HepG2 (cell line): ENCODE measurements at regions not wholly inside any gene's neighbourhood (a gene's known extent, or its start where the extent isn't known, plus 50 kb on each side); places are given as distances from the start of the nearest gene placed in this dataset.

Experiments used
- ATAC-seq: fragments of 200-7000 bp; cut with Tn5 transposase; 3 replicates; pipeline ENCODE4 v1.9.1; 2020; ENCODE audit warnings: mild to moderate bottlenecking, moderate library complexity
- BruUV-seq: library from RNA; stranded (reverse); fragments of 400-500 nt; replicated peaks from 2 replicates; lab custom pipeline; 2021; lab: Mats Ljungman, UMichigan
- CTCF ChIA-PET: fragments of 300-600 bp; formaldehyde crosslinking; extraction: SDS; loops from one replicate; lab custom pipeline; 2021; ENCODE audit warnings: low total read pairs, inconsistent platforms, low intra/inter-chr PET ratio; lab: Yijun Ruan, JAX
- POLR2A ChIA-PET: fragments of 350-600 bp; sonication (Branson Sonifier 250); formaldehyde crosslinking; loops from one replicate; lab custom pipeline; 2020; ENCODE audit warnings: antibody characterized with exemption, inconsistent platforms; lab: Yijun Ruan, JAX
- DNase-seq: peaks from one replicate; pipeline ENCODE4 v3.0.0-alpha.2; 2015; ENCODE audit warnings: low spot score
- FAIRE-seq: peaks from 3 replicates; lab custom pipeline; 2011; peaks lifted over from hg19 to GRCh38; lab: Jason Lieb, UNC
- H2AFZ ChIP-seq: one replicate; pipeline ENCODE4 v1.6.1; 2011; ENCODE audit warnings: low read length, inconsistent platforms
- H3K27ac ChIP-seq: fragments of 300-600 bp; 3 replicates; pipeline ENCODE4 v1.8.0; 2011; ENCODE audit warnings: mixed run types, mild to moderate bottlenecking, mixed read lengths, low read length, inconsistent platforms; ENCODE audit not compliant: insufficient read depth; ENCODE audit errors: extremely low read length
- H3K27me3 ChIP-seq, 2 experiments: fragments of 200-600 bp in 1 of 2; 2 replicates in 1 of 2; 3 replicates in 1 of 2; pipeline versions ENCODE4 v1.6.0 to v1.8.0; 2011; ENCODE audit warnings: low read length in 2 of 2, mild to moderate bottlenecking in 2 of 2, moderate library complexity in 2 of 2, inconsistent platforms in 1 of 2; ENCODE audit not compliant: insufficient read depth in 2 of 2, control insufficient read depth in 1 of 2
- H3K36me3 ChIP-seq, 2 experiments: fragments of 200-600 bp in 1 of 2; replicated peaks in 1 of 2; 2 replicates in 1 of 2; 3 replicates in 1 of 2; pipeline versions ENCODE4 v1.5.1 to v1.8.0; 2011; ENCODE audit warnings: low read length in 2 of 2, inconsistent platforms in 1 of 2; ENCODE audit not compliant: insufficient read depth in 2 of 2, control insufficient read depth in 1 of 2
- H3K4me1 ChIP-seq: 2 replicates; pipeline ENCODE4 v1.5.1; 2012; ENCODE audit warnings: low read length, inconsistent platforms; ENCODE audit not compliant: insufficient read depth
- H3K4me2 ChIP-seq: 2 replicates; pipeline ENCODE4 v1.6.0; 2011; ENCODE audit warnings: low read depth, low read length, inconsistent platforms
- H3K4me3 ChIP-seq, 3 experiments: fragments of 200-600 bp in 1 of 3; sonication (generic), shearing (Covaris generic) in 1 of 3; replicated peaks in 1 of 3; 2 replicates each; pipeline ENCODE4 v1.5.1; 2011 to 2016; ENCODE audit warnings: low read length in 3 of 3, inconsistent platforms in 2 of 3, low read depth in 2 of 3, mild to moderate bottlenecking in 2 of 3, control low read depth in 1 of 3, mixed read lengths in 1 of 3; ENCODE audit not compliant: insufficient read depth in 1 of 3
- H3K79me2 ChIP-seq: one replicate; pipeline ENCODE4 v1.6.1; 2011; ENCODE audit warnings: low read length, inconsistent platforms; ENCODE audit not compliant: insufficient read depth
- H3K9ac ChIP-seq: 2 replicates; pipeline ENCODE4 v1.6.0; 2011; ENCODE audit warnings: mild to moderate bottlenecking, low read depth, low read length, inconsistent platforms; ENCODE audit not compliant: insufficient read depth
- H3K9me3 ChIP-seq: 2 replicates; pipeline ENCODE4 v1.5.1; 2012; ENCODE audit warnings: mild to moderate bottlenecking, low read length
- H4K20me1 ChIP-seq: 2 replicates; pipeline ENCODE4 v1.6.0; 2011; ENCODE audit warnings: inconsistent platforms, mild to moderate bottlenecking, low read length, moderate library complexity; ENCODE audit not compliant: insufficient read depth
- AHR ChIP-seq: IDR thresholded peaks from 2 replicates; pipeline ENCODE4 v1.6.1; 2018; ENCODE audit warnings: missing genetic modification reagents, missing compliant biosample characterization
- PBX3 ChIP-seq: sonication (generic); formaldehyde crosslinking; IDR thresholded peaks from 2 replicates; pipeline ENCODE4 v1.8.1; 2023; ENCODE audit warnings: missing genetic modification reagents, inconsistent platforms, borderline replicate concordance
- ZNF264 ChIP-seq: sonication (generic); formaldehyde crosslinking; IDR thresholded peaks from 2 replicates; pipeline ENCODE4 v1.4.0; 2020; ENCODE audit warnings: missing genetic modification reagents
- ZNF281 ChIP-seq: sonication (generic); formaldehyde crosslinking; IDR thresholded peaks from 2 replicates; pipeline ENCODE4 v1.4.0; 2020; ENCODE audit warnings: missing genetic modification reagents, borderline replicate concordance
- ZNF576 ChIP-seq: sonication (generic); formaldehyde crosslinking; IDR thresholded peaks from 2 replicates; pipeline ENCODE4 v1.4.0; 2020; ENCODE audit warnings: mild to moderate bottlenecking, missing genetic modification reagents
- WGBS: methylation state at CpG from one replicate; pipeline ENCODE4 v1.1.6; 2017; ENCODE audit warnings: low lambda C conversion rate; 5-methylcytosine and 5-hydroxymethylcytosine counted together
- in situ Hi-C: cut with HindIII; loops from 2 replicates; pipeline ENCODE4 v1.10.0; 2017; ENCODE audit warnings: low pct_unique_long_range_greater_than_20kb; ENCODE audit not compliant: extremely low pct_ligation_motif_present
- intact Hi-C: fragments of 100-400 bp; cut with micrococcal nuclease; formaldehyde crosslinking; loops from one replicate; pipeline ENCODE4 v1.10.0; 2022; ENCODE audit not compliant: unreplicated experiment

- ChIA-PET CTCF (no interaction called here), POLR2A (no interaction called here)
- no TSS peak for BruUV-seq
- ATAC-seq (no peak), DNase-seq (no peak), FAIRE-seq (no peak)
- H3K9me3 ChIP-seq = no peaks in the 10 kb centered on the region
- no peaks in the 10 kb centered on the region for H3K4me1 ChIP-seq
- in situ Hi-C loops = no loop called here
- under 1% methylated on average over 5 of the region's 5 CpGs for WGBS
- no peaks in the 10 kb centered on the region for H3K27me3 ChIP-seq
- H3K4me2 ChIP-seq = no peak overlapping the region
- no peaks in the 10 kb centered on the region for H3K36me3 ChIP-seq
- intact Hi-C loops = loop anchor here (5.0 kb wide), 1 partner anchor 422 kb away; no protein-coding TSS in a partner anchor
- H4K20me1 ChIP-seq = no peaks in the 10 kb centered on the region
- TF ChIP-seq ZNF281 (CRISPR knock-in tag) (no peak), PBX3 (CRISPR knock-in tag) (no peak), ZNF576 (CRISPR knock-in tag) (no peak), AHR (CRISPR knock-in tag) (no peak), ZNF264 (no peak)
- H3K4me3 ChIP-seq = no peak overlapping the region
- H3K27ac ChIP-seq = no peak overlapping the region
- H3K9ac ChIP-seq = no peak overlapping the region
- no peaks in the 10 kb centered on the region for H3K79me2 ChIP-seq
- no peak overlapping the region for H2AFZ ChIP-seq
These were observed 641.4 kb downstream of the TRIML1 start for GRCh38 chr4:188780686-188781085.
